K562 (cell line): ENCODE measurements at regions not wholly inside any gene's neighbourhood (a gene's known extent, or its start where the extent isn't known, plus 50 kb on each side); places are given as distances from the start of the nearest gene placed in this dataset.

Experiments used
- CTCF ChIP-seq, 3 experiments: IDR thresholded peaks in 2 of 3; conservative IDR thresholded peaks in 1 of 3; 2 replicates each; pipeline ENCODE4 v1.5.1; 2011 to 2012; ENCODE audit warnings: low read length in 3 of 3, mild to moderate bottlenecking in 3 of 3, control low read depth in 2 of 3, improper control_type of control experiment in 1 of 3, inconsistent platforms in 1 of 3, low read depth in 1 of 3, mixed read lengths in 1 of 3, moderate library complexity in 1 of 3; ENCODE audit not compliant: insufficient read depth in 2 of 3
- E2F6 ChIP-seq, 2 experiments: IDR thresholded peaks; 2 replicates each; pipeline ENCODE4 v1.6.1; 2011; ENCODE audit warnings: borderline replicate concordance in 1 of 2, control low read depth in 1 of 2, low read depth in 1 of 2, low read length in 1 of 2, mild to moderate bottlenecking in 1 of 2, mixed read lengths in 1 of 2, moderate library complexity in 1 of 2; ENCODE audit not compliant: insufficient read depth in 1 of 2, insufficient read length in 1 of 2, poor library complexity in 1 of 2, severe bottlenecking in 1 of 2; ENCODE audit errors: extremely low read depth in 1 of 2
- EZH2 ChIP-seq: IDR thresholded peaks from 2 replicates; pipeline ENCODE4 v1.6.1; 2012; ENCODE audit warnings: low read depth, mild to moderate bottlenecking, inconsistent platforms, low read length, borderline replicate concordance
- NFIC ChIP-seq: fragments of 450-650 bp; IDR thresholded peaks from 2 replicates; pipeline ENCODE4 v1.6.1; 2017; ENCODE audit warnings: mild to moderate bottlenecking, inconsistent platforms
- SNAPC5 ChIP-seq: fragments of 250-450 bp; sonication (Bioruptor Pico); IDR thresholded peaks from 2 replicates; pipeline ENCODE4 v1.8.0; 2021; ENCODE audit warnings: moderate library complexity, mild to moderate bottlenecking, inconsistent platforms
- SRF ChIP-seq, 2 experiments: fragments of 250-450, 450-650 bp in 1 of 2; sonication (Bioruptor Pico) in 1 of 2; sonication (generic) in 1 of 2; formaldehyde crosslinking; IDR thresholded peaks; 2 replicates each; pipeline versions ENCODE4 v1.5.0 to v1.5.1; 2020 to 2022; ENCODE audit warnings: mild to moderate bottlenecking in 1 of 2, missing genetic modification reagents in 1 of 2
- UBTF ChIP-seq, 2 experiments: IDR thresholded peaks; 2 replicates each; pipeline ENCODE4 v1.6.1; 2012; ENCODE audit warnings: improper control_type of control experiment in 2 of 2, low read depth in 2 of 2, low read length in 2 of 2, borderline replicate concordance in 1 of 2
- ZNF407 ChIP-seq: fragments of 450-650 bp; IDR thresholded peaks from 2 replicates; pipeline ENCODE4 v1.6.1; 2016; ENCODE audit warnings: low read depth
- ZNF449 ChIP-seq: fragments of 250-450 bp; sonication (Bioruptor Pico); IDR thresholded peaks from 2 replicates; pipeline ENCODE4 v1.8.0; 2022; ENCODE audit warnings: moderate library complexity, mild to moderate bottlenecking, inconsistent platforms
- ZNF512 ChIP-seq: IDR thresholded peaks from 2 replicates; pipeline ENCODE4 v1.6.1; 2016; ENCODE audit warnings: missing genetic modification characterization, missing compliant biosample characterization

GRCh38 chr4:117577686-117578311, 456.5 kb upstream of the NDST3 start:
- no peak for TF ChIP-seq UBTF (IDR thresholded peaks at IDR 0.05; ENCODE audit: borderline replicate concordance in 1 of 2, low read depth in 2 of 2, low read length in 2 of 2)
- no peak for TF ChIP-seq EZH2
- no peak for TF ChIP-seq ZNF449 (CRISPR knock-in tag)
- no peak for TF ChIP-seq ZNF407
- TF ChIP-seq NFIC, result no peak
- TF ChIP-seq CTCF (IDR thresholded peaks at IDR 0.05 in 2 of 3, conservative IDR thresholded peaks at IDR 0.05 in 1 of 3; ENCODE audit: insufficient read depth in 2 of 3, low read depth in 1 of 3, low read length in 3 of 3), result no peak
- no peak for TF ChIP-seq E2F6 (IDR thresholded peaks at IDR 0.05; ENCODE audit: borderline replicate concordance in 1 of 2, extremely low read depth in 1 of 2, insufficient read depth in 1 of 2, insufficient read length in 1 of 2, low read depth in 1 of 2, low read length in 1 of 2, poor library complexity in 1 of 2, severe bottlenecking in 1 of 2)
- TF ChIP-seq SNAPC5 (CRISPR knock-in tag), result no peak
- no peak for TF ChIP-seq SRF (CRISPR knock-in tag; IDR thresholded peaks at IDR 0.05)
- no peak for TF ChIP-seq ZNF512
